ENCODE measurements at regions not wholly inside any gene's neighbourhood (a gene's known extent, or its start where the extent isn't known, plus 50 kb on each side); places are given as distances from the start of the nearest gene placed in this dataset.

GRCh38 chr10:130960531-130960930 lies 351.0 kb downstream of the TCERG1L start:
- TF ChIP-seq CREB1 (CRISPR knock-in tag; IDR thresholded peaks at IDR 0.05; ENCODE audit: low read depth), result no peak
- no peak for TF ChIP-seq ETS1 (IDR thresholded peaks at IDR 0.05)
- no peak for TF ChIP-seq CTCF (conservative IDR thresholded peaks at IDR 0.05; ENCODE audit: low read depth in 2 of 2)
- TF ChIP-seq, protein P1, sequence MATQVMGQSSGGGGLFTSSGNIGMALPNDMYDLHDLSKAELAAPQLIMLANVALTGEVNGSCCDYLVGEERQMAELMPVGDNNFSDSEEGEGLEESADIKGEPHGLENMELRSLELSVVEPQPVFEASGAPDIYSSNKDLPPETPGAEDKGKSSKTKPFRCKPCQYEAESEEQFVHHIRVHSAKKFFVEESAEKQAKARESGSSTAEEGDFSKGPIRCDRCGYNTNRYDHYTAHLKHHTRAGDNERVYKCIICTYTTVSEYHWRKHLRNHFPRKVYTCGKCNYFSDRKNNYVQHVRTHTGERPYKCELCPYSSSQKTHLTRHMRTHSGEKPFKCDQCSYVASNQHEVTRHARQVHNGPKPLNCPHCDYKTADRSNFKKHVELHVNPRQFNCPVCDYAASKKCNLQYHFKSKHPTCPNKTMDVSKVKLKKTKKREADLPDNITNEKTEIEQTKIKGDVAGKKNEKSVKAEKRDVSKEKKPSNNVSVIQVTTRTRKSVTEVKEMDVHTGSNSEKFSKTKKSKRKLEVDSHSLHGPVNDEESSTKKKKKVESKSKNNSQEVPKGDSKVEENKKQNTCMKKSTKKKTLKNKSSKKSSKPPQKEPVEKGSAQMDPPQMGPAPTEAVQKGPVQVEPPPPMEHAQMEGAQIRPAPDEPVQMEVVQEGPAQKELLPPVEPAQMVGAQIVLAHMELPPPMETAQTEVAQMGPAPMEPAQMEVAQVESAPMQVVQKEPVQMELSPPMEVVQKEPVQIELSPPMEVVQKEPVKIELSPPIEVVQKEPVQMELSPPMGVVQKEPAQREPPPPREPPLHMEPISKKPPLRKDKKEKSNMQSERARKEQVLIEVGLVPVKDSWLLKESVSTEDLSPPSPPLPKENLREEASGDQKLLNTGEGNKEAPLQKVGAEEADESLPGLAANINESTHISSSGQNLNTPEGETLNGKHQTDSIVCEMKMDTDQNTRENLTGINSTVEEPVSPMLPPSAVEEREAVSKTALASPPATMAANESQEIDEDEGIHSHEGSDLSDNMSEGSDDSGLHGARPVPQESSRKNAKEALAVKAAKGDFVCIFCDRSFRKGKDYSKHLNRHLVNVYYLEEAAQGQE (IDR thresholded peaks at IDR 0.05; ENCODE audit: unreplicated experiment), result no peak
- no peak for TF ChIP-seq EZH2 (IDR thresholded peaks at IDR 0.05; ENCODE audit: low read depth, unreplicated experiment)
- TF ChIP-seq POLR2AphosphoS5 (IDR thresholded peaks at IDR 0.05; ENCODE audit: low read depth), result no peak
- TF ChIP-seq EZH2phosphoT487 (IDR thresholded peaks at IDR 0.05; ENCODE audit: unreplicated experiment), result no peak
- no peak for TF ChIP-seq JUNB (IDR thresholded peaks at IDR 0.05; ENCODE audit: unreplicated experiment)
- TF ChIP-seq ZNF331 (CRISPR knock-in tag; IDR thresholded peaks at IDR 0.05; ENCODE audit: low read depth), result no peak

All from GM23338 (cell line).